ENCODE measurements at regions not wholly inside any gene's neighbourhood (a gene's known extent, or its start where the extent isn't known, plus 50 kb on each side); places are given as distances from the start of the nearest gene placed in this dataset.
"Not testable (repeated sequence)": the region's sequence is repeated elsewhere in the genome, so short reads cannot be mapped to it uniquely, and the experiment has no call there.

- ChIA-PET CTCF (no interaction called here), POLR2A (ENCODE audit: low non-redundant PET) (no interaction called here)
- TF ChIP-seq CTCF (conservative IDR thresholded peaks at IDR 0.05; ENCODE audit: low read depth) = no peak
- no peak overlapping the region for H3K27ac ChIP-seq
- DNase-seq (ENCODE audit: low spot score) = peak; percentile 55
Measured at GRCh38 chr2:53131416-53131815, 636.2 kb upstream of the CHAC2 start.

- peak; percentile 7 for DNase-seq (ENCODE audit: low spot score)
- ChIA-PET POLR2A (ENCODE audit: low non-redundant PET) (no interaction called here), CTCF (interaction anchor here (0.7 kb wide), 1 partner anchor 28 kb away, joined by 4 read pairs; no protein-coding TSS in a partner anchor)
- H3K27ac ChIP-seq = no peak overlapping the region
- TF ChIP-seq CTCF (conservative IDR thresholded peaks at IDR 0.05; ENCODE audit: low read depth) = no peak
Measured at GRCh38 chr2:53130441-53130943, 637.1 kb upstream of the CHAC2 start.

GRCh38 chr2:53129851-53130250 is 637.8 kb upstream of the CHAC2 start:
- DNase-seq (ENCODE audit: low spot score) = peak; percentile 13
- no peak overlapping the region for H3K27ac ChIP-seq
- no peak for TF ChIP-seq CTCF (conservative IDR thresholded peaks at IDR 0.05; ENCODE audit: low read depth)
- CTCF ChIA-PET = no interaction called here
- POLR2A ChIA-PET (ENCODE audit: low non-redundant PET) = no interaction called here

DNA sequence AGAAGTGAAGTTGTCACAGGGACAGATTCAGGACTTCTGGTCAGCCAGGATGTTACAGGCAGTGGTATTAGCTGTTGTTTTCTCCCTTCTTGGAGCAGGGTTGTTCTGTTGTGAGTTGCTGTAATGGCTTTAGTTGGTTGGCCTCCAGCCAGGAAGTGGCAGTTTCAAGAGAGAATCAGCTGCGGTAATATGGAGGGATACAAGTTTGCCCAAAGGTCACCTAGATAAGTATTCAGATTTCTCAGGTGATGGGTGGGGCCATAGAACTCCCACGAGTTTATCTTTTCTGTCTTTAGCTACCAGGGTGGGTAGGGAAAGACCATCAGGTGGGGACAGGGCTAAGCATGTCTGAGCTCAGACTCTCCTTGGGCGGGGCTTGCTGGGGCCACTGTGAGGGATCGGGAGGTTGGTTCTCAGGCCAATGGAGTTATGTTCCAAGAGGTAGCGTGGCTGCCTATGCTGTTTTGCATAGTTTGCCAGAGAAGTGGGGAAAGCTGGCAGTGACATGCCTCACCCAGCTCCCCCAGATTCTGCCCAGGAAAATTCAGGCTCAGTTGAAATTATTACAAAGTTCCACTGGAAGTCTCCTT is 640.4 kb upstream of the CHAC2 start:
- TF ChIP-seq CTCF (conservative IDR thresholded peaks at IDR 0.05; ENCODE audit: low read depth) = no peak
- H3K27ac ChIP-seq = no peak overlapping the region
- ChIA-PET POLR2A (ENCODE audit: low non-redundant PET) (no interaction called here), CTCF (no interaction called here)
- DNase-seq (ENCODE audit: low spot score) = no peak

GRCh38 chr2:53114991-53115390 is 652.6 kb upstream of the CHAC2 start:
- CTCF ChIA-PET = no interaction called here
- H3K27ac ChIP-seq = no peak overlapping the region
- POLR2A ChIA-PET (ENCODE audit: low non-redundant PET) = no interaction called here
- no peak for TF ChIP-seq CTCF (conservative IDR thresholded peaks at IDR 0.05; ENCODE audit: low read depth)
- DNase-seq (ENCODE audit: low spot score) = no peak

DNA sequence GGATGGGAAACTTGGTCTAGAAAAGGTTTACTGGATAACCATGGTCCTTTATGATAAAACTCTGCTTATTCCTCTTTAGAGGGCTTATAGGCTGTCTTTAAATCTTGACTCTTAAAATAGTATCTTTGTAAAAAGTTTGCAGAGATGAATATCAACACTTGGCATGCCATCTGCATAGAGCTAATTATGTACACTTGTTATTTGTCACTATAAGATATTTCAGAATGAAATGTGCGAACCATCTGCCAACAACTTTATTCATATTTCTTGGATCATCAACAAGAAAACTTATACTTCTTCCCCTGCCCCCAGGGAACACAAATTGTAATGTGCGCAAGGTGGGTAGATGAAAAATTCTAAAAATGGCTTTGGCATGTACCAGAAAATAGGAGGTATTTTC is 653.0 kb upstream of the CHAC2 start:
- POLR2A ChIA-PET (ENCODE audit: low non-redundant PET) = no interaction called here
- CTCF ChIA-PET = no interaction called here
- no peak for TF ChIP-seq CTCF (conservative IDR thresholded peaks at IDR 0.05; ENCODE audit: low read depth)

DNA sequence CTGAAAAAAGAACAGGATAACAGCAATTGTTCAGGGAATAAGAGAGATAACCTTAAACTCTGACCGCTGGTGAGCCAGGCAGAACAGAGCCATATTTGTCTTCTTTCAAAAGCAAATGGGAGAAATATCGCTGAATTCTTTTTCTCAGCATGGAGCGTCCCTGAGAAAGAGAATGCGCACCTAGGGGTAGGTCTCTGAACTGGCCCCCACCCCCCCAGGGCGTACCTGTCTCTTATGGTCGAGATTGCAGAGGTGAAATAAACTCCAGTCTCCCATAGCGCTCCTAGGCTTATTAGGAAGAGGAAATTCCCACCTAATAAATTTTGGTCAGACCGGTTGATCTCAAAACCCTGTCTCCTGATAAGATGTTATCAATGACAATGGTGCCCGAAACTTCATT is 655.2 kb upstream of the CHAC2 start:
- POLR2A ChIA-PET (ENCODE audit: low non-redundant PET); H3K27ac ChIP-seq; DNase-seq (ENCODE audit: low spot score); CTCF ChIA-PET: not testable (repeated sequence)

More for the DNA sequence above, 653.0 kb upstream of the CHAC2 start:
- DNase-seq (ENCODE audit: low spot score) = no peak
- H3K27ac ChIP-seq = no peak overlapping the region
